Endothelial cell of umbilical vein (primary cell): ENCODE measurements at regions not wholly inside any gene's neighbourhood (a gene's known extent, or its start where the extent isn't known, plus 50 kb on each side); places are given as distances from the start of the nearest gene placed in this dataset.

Source experiments
- EZH2 ChIP-seq: IDR thresholded peaks from 2 replicates; pipeline ENCODE4 v1.6.1; 2012; ENCODE audit warnings: borderline replicate concordance, low read depth, mild to moderate bottlenecking, moderate library complexity, low read length, inconsistent platforms; ENCODE audit not compliant: severe bottlenecking
- GATA2 ChIP-seq: IDR thresholded peaks from 2 replicates; pipeline ENCODE4 v1.7.0; 2011; ENCODE audit warnings: low read depth, mild to moderate bottlenecking, moderate library complexity, mixed read lengths, low read length; ENCODE audit not compliant: insufficient read length, insufficient read depth
- MYC ChIP-seq: IDR thresholded peaks from one replicate; pipeline ENCODE4 v1.6.1; 2011; ENCODE audit warnings: mild to moderate bottlenecking, low read depth, low read length
- POLR2A ChIP-seq: IDR thresholded peaks from 2 replicates; pipeline ENCODE4 v1.6.1; 2012; ENCODE audit warnings: low read depth, mild to moderate bottlenecking, control low read depth, low read length
- POLR2AphosphoS5 ChIP-seq: IDR thresholded peaks from 2 replicates; pipeline ENCODE4 v1.6.1; 2012; ENCODE audit warnings: low read depth, mild to moderate bottlenecking, control low read depth, low read length, moderate library complexity; ENCODE audit not compliant: insufficient read depth
- TF ChIP-seq, protein P1 (sequence below), 2 donors: IDR thresholded peaks; 1 replicate in 1 of 2; 2 replicates in 1 of 2; pipeline ENCODE4 v1.5.1; 2011; ENCODE audit warnings: low read length in 2 of 2, mild to moderate bottlenecking in 2 of 2, moderate library complexity in 2 of 2, control low read depth in 1 of 2, inconsistent platforms in 1 of 2, low read depth in 1 of 2; ENCODE audit not compliant: insufficient read depth in 1 of 2; ENCODE audit errors: extremely low read depth in 1 of 2
- TF ChIP-seq, protein P2 (sequence below): IDR thresholded peaks from 2 replicates; pipeline ENCODE4 v1.6.1; 2011; ENCODE audit not compliant: insufficient read depth, insufficient read length

DNA sequence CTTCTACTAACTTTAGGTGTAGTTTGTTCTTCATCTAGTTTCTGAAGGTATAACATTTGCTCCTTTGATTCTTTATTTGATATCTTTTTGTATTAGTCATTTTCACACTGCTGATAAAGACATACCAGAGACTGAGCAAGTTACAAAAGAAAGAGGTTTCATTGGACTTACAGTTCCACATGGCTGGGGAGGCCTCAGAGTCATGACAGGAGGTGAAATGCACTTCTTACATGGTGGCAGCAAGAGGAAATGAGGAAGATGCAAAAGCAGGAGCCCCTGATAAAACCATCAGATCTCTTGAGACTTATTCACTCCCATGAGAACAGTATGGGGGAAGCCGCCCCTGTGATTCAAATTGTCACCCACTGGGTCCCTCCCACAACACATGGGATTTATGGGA, 544.4 kb upstream of the DSEL start:
- TF ChIP-seq, protein P1, sequence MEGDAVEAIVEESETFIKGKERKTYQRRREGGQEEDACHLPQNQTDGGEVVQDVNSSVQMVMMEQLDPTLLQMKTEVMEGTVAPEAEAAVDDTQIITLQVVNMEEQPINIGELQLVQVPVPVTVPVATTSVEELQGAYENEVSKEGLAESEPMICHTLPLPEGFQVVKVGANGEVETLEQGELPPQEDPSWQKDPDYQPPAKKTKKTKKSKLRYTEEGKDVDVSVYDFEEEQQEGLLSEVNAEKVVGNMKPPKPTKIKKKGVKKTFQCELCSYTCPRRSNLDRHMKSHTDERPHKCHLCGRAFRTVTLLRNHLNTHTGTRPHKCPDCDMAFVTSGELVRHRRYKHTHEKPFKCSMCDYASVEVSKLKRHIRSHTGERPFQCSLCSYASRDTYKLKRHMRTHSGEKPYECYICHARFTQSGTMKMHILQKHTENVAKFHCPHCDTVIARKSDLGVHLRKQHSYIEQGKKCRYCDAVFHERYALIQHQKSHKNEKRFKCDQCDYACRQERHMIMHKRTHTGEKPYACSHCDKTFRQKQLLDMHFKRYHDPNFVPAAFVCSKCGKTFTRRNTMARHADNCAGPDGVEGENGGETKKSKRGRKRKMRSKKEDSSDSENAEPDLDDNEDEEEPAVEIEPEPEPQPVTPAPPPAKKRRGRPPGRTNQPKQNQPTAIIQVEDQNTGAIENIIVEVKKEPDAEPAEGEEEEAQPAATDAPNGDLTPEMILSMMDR (IDR thresholded peaks at IDR 0.05; ENCODE audit: extremely low read depth in 1 of 2, insufficient read depth in 1 of 2, low read depth in 1 of 2, low read length in 2 of 2): no peak
- TF ChIP-seq EZH2: no peak
- no peak for TF ChIP-seq POLR2AphosphoS5
- no peak for TF ChIP-seq GATA2
- no peak for TF ChIP-seq POLR2A
- no peak for TF ChIP-seq MYC
- TF ChIP-seq, protein P2, sequence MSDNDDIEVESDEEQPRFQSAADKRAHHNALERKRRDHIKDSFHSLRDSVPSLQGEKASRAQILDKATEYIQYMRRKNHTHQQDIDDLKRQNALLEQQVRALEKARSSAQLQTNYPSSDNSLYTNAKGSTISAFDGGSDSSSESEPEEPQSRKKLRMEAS: no peak
